Spinal cord (tissue), 9 donors: ENCODE measurements at regions not wholly inside any gene's neighbourhood (a gene's known extent, or its start where the extent isn't known, plus 50 kb on each side); places are given as distances from the start of the nearest gene placed in this dataset.
A peak's percentile ranks its signal among the peaks of the same experiment; 100 is the strongest.
"Not testable (repeated sequence)": the region's sequence is repeated elsewhere in the genome, so short reads cannot be mapped to it uniquely, and the experiment has no call there.

ENCODE experiments used
- DNase-seq, 6 donors: peaks; one replicate each; pipeline versions ENCODE4 v3.0.0 to v3.0.0-alpha.2; 2013 to 2015; ENCODE audit warnings: low spot score in 6 of 6, low read depth in 4 of 6
- H3K27ac ChIP-seq: one replicate; pipeline ENCODE4 v1.5.1; 2013; ENCODE audit warnings: low read depth, low read length, control low read depth
- H3K27me3 ChIP-seq: one replicate; pipeline ENCODE4 v1.6.1; 2013; ENCODE audit warnings: low read length; ENCODE audit not compliant: control insufficient read depth, insufficient read depth
- H3K36me3 ChIP-seq: one replicate; pipeline ENCODE4 v1.6.1; 2013; ENCODE audit warnings: low read length; ENCODE audit not compliant: control insufficient read depth, insufficient read depth
- H3K4me1 ChIP-seq: one replicate; pipeline ENCODE4 v1.6.1; 2013; ENCODE audit warnings: low read length; ENCODE audit not compliant: control insufficient read depth, insufficient read depth
- H3K4me3 ChIP-seq: one replicate; pipeline ENCODE4 v1.5.1; 2013; ENCODE audit warnings: low read depth, low read length, control low read depth
- H3K9me3 ChIP-seq: one replicate; pipeline ENCODE4 v1.6.1; 2013; ENCODE audit warnings: low read length; ENCODE audit not compliant: control insufficient read depth, insufficient read depth
- WGBS: methylation state at CpG from one replicate; pipeline ENCODE4 v1.1.5; 2013; ENCODE audit warnings: missing lambda C conversion rate; ENCODE audit not compliant: insufficient coverage; 5-methylcytosine and 5-hydroxymethylcytosine counted together
- donor health status: healthy.

DNA sequence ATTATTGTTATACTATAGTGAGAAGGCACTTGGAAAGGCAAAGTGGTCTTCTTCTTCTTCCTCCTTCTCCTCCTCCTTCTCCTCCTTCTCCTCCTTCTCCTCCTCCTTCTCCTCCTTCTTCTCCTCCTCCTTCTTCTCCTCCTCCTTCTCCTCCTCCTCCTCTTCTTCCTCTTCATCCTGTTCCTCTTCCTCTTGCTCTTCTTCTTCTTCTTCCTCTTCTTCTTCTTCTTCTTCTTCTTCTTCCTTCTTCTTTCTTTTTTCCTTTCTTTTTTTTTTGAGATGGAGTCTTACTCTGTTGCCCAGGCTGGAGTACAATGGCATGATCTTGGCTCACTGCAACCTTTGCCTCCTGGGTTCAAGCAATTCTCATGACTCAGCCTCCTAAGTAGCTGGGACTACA is 225.4 kb downstream of the TTC6 start:
- H3K27ac ChIP-seq, H3K9me3 ChIP-seq, H3K27me3 ChIP-seq, DNase-seq, H3K36me3 ChIP-seq, H3K4me3 ChIP-seq, H3K4me1 ChIP-seq: not testable (repeated sequence)

- H3K4me3 ChIP-seq, result no peak overlapping the region
- WGBS, result 67% methylated on average over 1 of the region's 3 CpGs
These were observed 229.7 kb downstream of the TTC6 start for GRCh38 chr14:37824939-37825712.

GRCh38 chr14:37826869-37827268 is 231.4 kb downstream of the TTC6 start:
- whole genome bisulfite sequencing, result no CpG with 5 or more reads among the region's 1 CpG
- DNase-seq, result no peak
- H3K36me3 ChIP-seq, result no peaks in the 10 kb centered on the region
- no peak overlapping the region for H3K4me3 ChIP-seq
- no peaks in the 10 kb centered on the region for H3K27me3 ChIP-seq
- peaks cover 2% of the 10 kb centered on the region for H3K9me3 ChIP-seq
- no peaks in the 10 kb centered on the region for H3K4me1 ChIP-seq
- no peak overlapping the region for H3K27ac ChIP-seq

More at GRCh38 chr14:37824939-37825712, 229.7 kb downstream of the TTC6 start:
- Histone ChIP-seq H3K9me3 (peaks cover 2% of the 10 kb centered on the region), H3K36me3 (no peaks in the 10 kb centered on the region), H3K27ac (no peak overlapping the region), H3K27me3 (no peaks in the 10 kb centered on the region), H3K4me1 (no peaks in the 10 kb centered on the region)
- peak in 2 of 6 donors; percentile 7 to 10 for DNase-seq

GRCh38 chr14:37830271-37830670 is 234.8 kb downstream of the TTC6 start:
- Histone ChIP-seq H3K4me3 (no peak overlapping the region), H3K9me3 (peaks cover 7% of the 10 kb centered on the region), H3K36me3 (no peaks in the 10 kb centered on the region), H3K4me1 (no peaks in the 10 kb centered on the region), H3K27me3 (no peaks in the 10 kb centered on the region), H3K27ac (no peak overlapping the region)
- no peak for DNase-seq

GRCh38 chr14:37834275-37834674 is 238.8 kb downstream of the TTC6 start:
- no peak for DNase-seq
- no CpG with 5 or more reads among the region's 1 CpG for WGBS

GRCh38 chr14:37838778-37839177 is 243.3 kb downstream of the TTC6 start:
- not testable (repeated sequence) for H3K27ac ChIP-seq, H3K4me1 ChIP-seq, DNase-seq, H3K36me3 ChIP-seq, H3K4me3 ChIP-seq, H3K27me3 ChIP-seq, H3K9me3 ChIP-seq
- WGBS, result no CpG with 5 or more reads among the region's 5 CpGs

More at GRCh38 chr14:37834275-37834674, 238.8 kb downstream of the TTC6 start:
- Histone ChIP-seq H3K4me1 (no peaks in the 10 kb centered on the region), H3K4me3 (no peak overlapping the region), H3K36me3 (no peaks in the 10 kb centered on the region), H3K27me3 (no peaks in the 10 kb centered on the region), H3K27ac (no peak overlapping the region), H3K9me3 (peaks cover 7% of the 10 kb centered on the region)

DNA sequence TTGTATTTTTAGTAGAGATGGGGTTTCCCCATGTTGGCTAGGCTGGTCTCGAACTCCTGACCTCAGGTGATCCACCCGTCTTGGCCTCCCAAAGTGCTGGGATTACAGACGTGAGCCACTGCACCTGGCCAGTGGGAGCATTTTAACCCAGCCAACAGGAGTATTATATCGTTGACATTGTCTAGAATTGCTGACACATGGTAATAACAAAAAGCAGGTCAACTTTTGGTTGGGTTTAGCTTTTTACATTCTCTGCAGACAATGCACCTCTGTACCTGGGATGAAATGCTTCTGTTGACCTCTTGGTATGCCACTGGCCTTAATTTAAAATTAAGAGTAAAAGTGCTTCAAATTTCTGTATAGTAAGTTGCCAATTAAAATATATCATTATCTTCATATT is 245.6 kb downstream of the TTC6 start:
- not testable (repeated sequence) for H3K27ac ChIP-seq, H3K4me1 ChIP-seq, H3K4me3 ChIP-seq, H3K27me3 ChIP-seq, H3K36me3 ChIP-seq, H3K9me3 ChIP-seq, DNase-seq
- WGBS, result 67% methylated on average over 1 of the region's 4 CpGs

DNA sequence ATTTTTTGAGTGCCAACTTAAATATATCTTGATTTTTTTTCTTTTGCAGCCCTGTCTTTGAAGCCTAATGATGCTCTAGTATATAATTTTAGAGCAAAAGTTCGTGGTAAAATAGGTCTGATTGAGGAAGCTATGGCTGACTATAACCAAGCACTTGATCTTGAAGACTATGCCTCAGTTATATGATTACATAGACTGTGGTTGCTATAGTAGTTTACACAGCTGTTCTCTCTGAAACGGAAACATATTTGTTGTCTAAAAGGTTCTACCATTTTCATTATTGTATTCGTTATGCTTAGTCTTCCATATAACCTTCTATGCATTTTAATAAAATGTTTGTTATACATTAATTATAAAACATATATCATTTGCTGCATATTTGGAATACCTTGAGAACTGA is 246.7 kb downstream of the TTC6 start:
- Histone ChIP-seq H3K27me3 (no peaks in the 10 kb centered on the region), H3K27ac (no peak overlapping the region)
- 80% methylated on average over 1 of the region's 3 CpGs for WGBS

DNA sequence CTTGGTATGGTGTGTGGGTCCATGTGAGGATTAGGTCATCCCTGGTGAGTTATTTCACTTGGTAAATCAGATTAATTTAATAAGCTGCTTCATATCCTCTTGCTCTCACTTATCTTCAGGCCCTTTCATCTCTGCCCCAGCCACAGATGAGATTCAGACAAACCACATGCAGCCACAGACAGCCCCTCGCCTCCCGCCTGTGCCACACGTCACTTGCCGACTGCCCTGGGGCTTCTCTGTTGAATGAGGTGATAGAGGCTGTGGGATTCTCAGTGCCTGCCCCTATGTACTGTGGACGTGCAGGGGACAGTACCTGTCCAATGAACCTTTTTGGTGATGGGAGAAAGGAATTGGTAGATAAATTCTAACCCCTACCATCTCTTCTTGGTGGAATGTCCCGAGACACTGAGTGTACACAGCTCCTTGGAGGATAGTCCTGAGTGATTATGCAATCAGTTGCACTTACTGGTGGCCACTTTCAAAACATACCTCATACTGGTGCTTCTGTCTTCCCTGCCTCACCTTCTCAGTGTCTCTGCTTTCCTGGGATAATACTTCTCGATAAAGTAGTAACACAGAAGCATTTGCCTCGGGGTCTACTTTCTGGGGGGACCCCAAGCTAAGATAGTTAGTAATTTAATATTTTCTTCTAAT is 248.7 kb downstream of the TTC6 start:
- Histone ChIP-seq H3K36me3 (no peaks in the 10 kb centered on the region), H3K4me3 (no peak overlapping the region), H3K9me3 (no peaks in the 10 kb centered on the region), H3K27me3 (no peaks in the 10 kb centered on the region), H3K27ac (no peak overlapping the region), H3K4me1 (no peaks in the 10 kb centered on the region)
- DNase-seq, result no peak
- no CpG with 5 or more reads among the region's 8 CpGs for WGBS

More for the DNA sequence above, 246.7 kb downstream of the TTC6 start:
- no peaks in the 10 kb centered on the region for H3K4me1 ChIP-seq
- no peaks in the 10 kb centered on the region for H3K9me3 ChIP-seq
- no peak for DNase-seq
- no peak overlapping the region for H3K4me3 ChIP-seq
- no peaks in the 10 kb centered on the region for H3K36me3 ChIP-seq

GRCh38 chr14:37844614-37845013 is 249.2 kb downstream of the TTC6 start:
- Histone ChIP-seq H3K36me3 (no peaks in the 10 kb centered on the region), H3K27me3 (no peaks in the 10 kb centered on the region), H3K9me3 (no peaks in the 10 kb centered on the region), H3K4me1 (no peaks in the 10 kb centered on the region), H3K27ac (no peak overlapping the region), H3K4me3 (no peak overlapping the region)
- DNase-seq, result no peak
- WGBS, result 86% methylated on average over 1 of the region's 2 CpGs
